ENCODE measurements at regions not wholly inside any gene's neighbourhood (a gene's known extent, or its start where the extent isn't known, plus 50 kb on each side); places are given as distances from the start of the nearest gene placed in this dataset.

DNA sequence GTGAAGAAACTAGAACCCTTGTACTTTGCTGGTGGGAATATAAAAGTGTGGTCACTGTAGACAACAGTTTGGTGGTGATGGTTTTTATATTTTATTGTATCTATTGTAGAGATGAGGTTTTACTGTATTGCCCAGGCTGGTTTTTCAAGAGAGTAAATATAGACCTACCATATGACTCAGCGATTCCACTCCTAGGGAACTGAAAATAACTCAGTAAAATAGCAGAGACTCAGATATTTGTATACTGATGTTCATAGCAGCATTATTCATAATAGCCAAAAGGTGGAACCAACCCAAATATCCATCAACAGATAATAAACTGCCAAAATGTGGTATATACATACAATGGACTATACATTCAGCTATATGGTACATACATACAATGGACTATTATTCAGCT, 68.8 kb upstream of the IL12A start:
- no peaks in the 10 kb centered on the region for H3K9me3 Mint-ChIP-seq
- peak; percentile 76 for DNase-seq
- H3K27me3 Mint-ChIP-seq (ENCODE audit: insufficient read depth), result no peaks in the 10 kb centered on the region
- TF ChIP-seq, protein P1, sequence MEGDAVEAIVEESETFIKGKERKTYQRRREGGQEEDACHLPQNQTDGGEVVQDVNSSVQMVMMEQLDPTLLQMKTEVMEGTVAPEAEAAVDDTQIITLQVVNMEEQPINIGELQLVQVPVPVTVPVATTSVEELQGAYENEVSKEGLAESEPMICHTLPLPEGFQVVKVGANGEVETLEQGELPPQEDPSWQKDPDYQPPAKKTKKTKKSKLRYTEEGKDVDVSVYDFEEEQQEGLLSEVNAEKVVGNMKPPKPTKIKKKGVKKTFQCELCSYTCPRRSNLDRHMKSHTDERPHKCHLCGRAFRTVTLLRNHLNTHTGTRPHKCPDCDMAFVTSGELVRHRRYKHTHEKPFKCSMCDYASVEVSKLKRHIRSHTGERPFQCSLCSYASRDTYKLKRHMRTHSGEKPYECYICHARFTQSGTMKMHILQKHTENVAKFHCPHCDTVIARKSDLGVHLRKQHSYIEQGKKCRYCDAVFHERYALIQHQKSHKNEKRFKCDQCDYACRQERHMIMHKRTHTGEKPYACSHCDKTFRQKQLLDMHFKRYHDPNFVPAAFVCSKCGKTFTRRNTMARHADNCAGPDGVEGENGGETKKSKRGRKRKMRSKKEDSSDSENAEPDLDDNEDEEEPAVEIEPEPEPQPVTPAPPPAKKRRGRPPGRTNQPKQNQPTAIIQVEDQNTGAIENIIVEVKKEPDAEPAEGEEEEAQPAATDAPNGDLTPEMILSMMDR (IDR thresholded peaks at IDR 0.05), result no peak
- peak overlapping the region; percentile 70 for H3K27ac Mint-ChIP-seq
- H3K4me3 Mint-ChIP-seq, result peak overlapping the region; percentile 29; the same call in 1 of the 2 replicates
- H3K4me1 Mint-ChIP-seq (ENCODE audit: low read depth), result peaks cover 71% of the 10 kb centered on the region
- H3K36me3 Mint-ChIP-seq (ENCODE audit: low read depth), result no peaks in the 10 kb centered on the region

DNA sequence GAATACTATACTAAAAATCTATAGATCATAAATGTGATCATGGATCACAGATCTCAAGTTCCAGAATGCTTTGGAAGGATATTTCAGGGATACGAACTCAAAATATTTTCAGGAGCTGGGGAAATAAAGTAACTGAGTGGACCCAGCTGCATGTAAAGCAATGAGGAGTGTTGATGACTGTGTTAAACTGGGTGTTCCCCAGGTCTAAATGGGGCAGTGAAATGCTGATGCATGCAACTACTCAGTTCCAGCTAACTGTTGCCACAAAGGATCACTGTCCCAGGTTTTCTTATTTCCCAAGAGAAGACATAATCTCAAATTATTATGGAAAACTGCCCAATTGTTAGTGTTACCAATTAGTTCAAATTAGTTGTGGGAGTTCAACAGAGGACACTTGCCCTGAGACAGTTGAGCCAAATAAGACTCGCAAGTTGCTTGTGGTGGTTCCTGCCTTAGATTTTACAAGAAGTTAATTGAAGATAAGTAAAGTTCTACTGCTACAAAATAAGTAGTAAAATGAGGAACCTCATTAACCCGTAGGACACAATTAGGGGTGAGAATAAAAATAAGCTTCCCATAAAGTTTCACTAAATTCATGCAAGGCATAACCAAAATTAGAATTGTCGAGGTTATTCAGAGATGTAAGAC, 66.3 kb upstream of the IL12A start:
- Mint-ChIP-seq H3K9me3 (no peaks in the 10 kb centered on the region), H3K27ac (no peak overlapping the region), H3K4me3 (no peak overlapping the region), H3K4me1 (ENCODE audit: low read depth) (peaks cover 75% of the 10 kb centered on the region), H3K36me3 (ENCODE audit: low read depth) (peaks cover 4% of the 10 kb centered on the region; the same call in 1 of the 2 replicates), H3K27me3 (ENCODE audit: insufficient read depth) (no peaks in the 10 kb centered on the region)
- DNase-seq, result no peak
- TF ChIP-seq, protein P1 (IDR thresholded peaks at IDR 0.05), result no peak

- Mint-ChIP-seq H3K27me3 (ENCODE audit: insufficient read depth) (no peaks in the 10 kb centered on the region), H3K4me3 (no peak overlapping the region), H3K9me3 (no peaks in the 10 kb centered on the region), H3K4me1 (ENCODE audit: low read depth) (peaks cover 76% of the 10 kb centered on the region), H3K27ac (no peak overlapping the region), H3K36me3 (ENCODE audit: low read depth) (peaks cover 4% of the 10 kb centered on the region; the same call in 1 of the 2 replicates)
- DNase-seq, result no peak
- TF ChIP-seq, protein P1 (IDR thresholded peaks at IDR 0.05), result no peak
Observed at GRCh38 chr3:159922861-159923312, 65.7 kb upstream of the IL12A start.

DNA sequence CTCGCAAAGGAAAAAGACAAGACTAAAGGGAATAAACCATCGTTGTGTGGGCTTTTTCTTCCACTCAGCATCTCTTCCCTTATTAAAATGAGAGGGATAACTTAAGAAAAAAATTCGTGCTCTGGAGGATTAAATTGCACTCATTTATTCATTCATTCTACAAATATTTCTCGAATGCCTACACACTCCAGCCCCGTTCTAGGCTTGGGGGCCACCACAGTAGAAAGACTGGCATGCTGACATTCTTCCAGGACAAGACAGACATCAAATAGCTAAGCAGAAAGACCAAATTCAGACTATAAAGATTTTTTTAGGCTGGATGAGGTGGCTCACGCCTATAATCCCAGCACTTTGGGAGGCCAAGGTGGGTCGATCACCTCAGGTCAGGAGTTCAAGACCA, 65.3 kb upstream of the IL12A start:
- Mint-ChIP-seq H3K4me1 (ENCODE audit: low read depth) (peaks cover 78% of the 10 kb centered on the region), H3K4me3 (no peak overlapping the region), H3K27me3 (ENCODE audit: insufficient read depth) (no peaks in the 10 kb centered on the region), H3K36me3 (ENCODE audit: low read depth) (peaks cover 4% of the 10 kb centered on the region; the same call in 1 of the 2 replicates), H3K9me3 (no peaks in the 10 kb centered on the region), H3K27ac (no peak overlapping the region)
- TF ChIP-seq, protein P1 (IDR thresholded peaks at IDR 0.05), result no peak
- no peak for DNase-seq

DNA sequence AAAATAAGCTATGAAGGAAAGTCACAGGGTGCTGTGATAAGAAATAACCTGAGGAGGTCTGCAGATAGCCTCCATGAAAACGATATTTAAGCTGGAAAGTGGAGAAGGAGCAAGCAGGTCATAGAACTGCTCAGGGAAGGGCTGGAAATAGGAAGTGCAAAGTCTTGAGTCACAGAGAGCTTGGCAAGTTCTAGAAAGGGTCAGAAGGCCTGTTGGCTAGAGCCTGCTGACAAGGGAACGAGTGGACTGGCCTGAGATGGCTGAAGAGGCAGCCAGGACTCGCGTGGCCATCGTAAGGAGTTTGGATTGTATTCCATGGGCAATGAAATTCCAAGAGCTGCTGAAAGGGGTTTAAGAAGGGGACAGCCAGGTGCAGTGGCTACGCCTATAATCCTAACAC, 64.7 kb upstream of the IL12A start:
- no peaks in the 10 kb centered on the region for H3K27me3 Mint-ChIP-seq (ENCODE audit: insufficient read depth)
- H3K36me3 Mint-ChIP-seq (ENCODE audit: low read depth), result peaks cover 4% of the 10 kb centered on the region; the same call in 1 of the 2 replicates
- no peak overlapping the region for H3K4me3 Mint-ChIP-seq
- no peak for DNase-seq
- peaks cover 78% of the 10 kb centered on the region for H3K4me1 Mint-ChIP-seq (ENCODE audit: low read depth)
- TF ChIP-seq, protein P1 (IDR thresholded peaks at IDR 0.05), result no peak
- no peaks in the 10 kb centered on the region for H3K9me3 Mint-ChIP-seq
- H3K27ac Mint-ChIP-seq, result no peak overlapping the region

All from HFFc6 (cell line).